ENCODE measurements at regions not wholly inside any gene's neighbourhood (a gene's known extent, or its start where the extent isn't known, plus 50 kb on each side); places are given as distances from the start of the nearest gene placed in this dataset.
"Not testable (repeated sequence)": the region's sequence is repeated elsewhere in the genome, so short reads cannot be mapped to it uniquely, and the experiment has no call there.

DNA sequence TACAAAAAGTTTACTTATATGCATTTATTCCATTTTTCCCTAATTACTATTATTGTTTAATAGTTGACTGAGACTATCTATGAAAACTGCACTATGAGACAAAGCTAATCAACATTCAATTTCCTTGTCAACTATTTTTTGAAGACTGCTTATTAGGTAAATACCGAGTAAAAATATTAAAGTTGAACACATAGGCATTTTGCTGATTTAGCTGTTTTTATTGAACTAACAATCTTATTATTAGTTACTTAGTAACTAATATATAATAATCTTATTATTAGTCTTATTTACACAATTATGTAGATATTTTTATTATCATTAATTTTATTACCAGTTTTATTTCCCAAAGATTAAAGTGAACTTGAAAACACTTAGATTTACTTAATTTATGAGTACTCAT is 728.8 kb downstream of the TENT5A start:
- H4K20me1 ChIP-seq (ENCODE audit: insufficient read depth): no peaks in the 10 kb centered on the region
- CTCF ChIA-PET: no interaction called here
- ATAC-seq: no peak

DNA sequence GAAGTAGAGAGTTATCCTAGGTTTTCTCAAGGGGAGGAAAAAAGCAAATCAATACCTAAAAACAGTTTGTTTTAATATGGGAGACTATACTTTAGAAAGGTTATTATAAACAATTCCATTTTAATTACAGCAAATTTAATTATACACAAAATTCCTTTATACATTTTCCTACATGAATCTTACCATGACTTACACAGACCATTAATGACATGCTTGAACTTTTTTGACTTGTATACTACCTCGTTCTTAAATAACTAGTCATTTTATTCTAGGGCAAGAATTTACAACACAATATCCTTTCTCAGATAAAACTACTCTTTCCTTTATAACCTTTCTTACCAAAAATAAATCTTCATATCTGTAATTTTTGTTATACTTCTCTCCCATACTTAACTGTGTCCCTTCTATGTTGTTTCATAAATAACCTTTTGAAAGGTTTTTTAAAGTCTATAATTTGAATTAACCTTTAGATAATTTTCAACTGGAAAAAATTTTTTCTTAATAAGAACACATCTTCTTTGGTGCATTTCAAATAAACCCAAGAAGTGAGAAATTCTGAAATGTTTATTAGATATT is 729.4 kb downstream of the TENT5A start:
- DNase-seq (ENCODE audit: low read depth, low spot score): peak; percentile 34
- intact Hi-C loops (cut with micrococcal nuclease): no loop called here
- H3K9ac ChIP-seq (ENCODE audit: low read length): no peak overlapping the region
- H3K4me2 ChIP-seq (ENCODE audit: low read length): no peak overlapping the region
- H3K36me3 ChIP-seq (ENCODE audit: control insufficient read depth in 1 of 2, insufficient read depth in 2 of 2, low read length in 2 of 2): no peaks in the 10 kb centered on the region
- H3K4me3 ChIP-seq (replicated peaks in 1 of 2; ENCODE audit: low read depth in 1 of 2, low read length in 2 of 2): no peak overlapping the region
- no peaks in the 10 kb centered on the region for H3K4me1 ChIP-seq (ENCODE audit: control insufficient read depth in 1 of 2, insufficient read depth in 2 of 2, low read length in 2 of 2)
- H3K9me2 ChIP-seq (ENCODE audit: insufficient read depth): no peaks in the 10 kb centered on the region
- ATAC-seq: no peak
- H2AFZ ChIP-seq (ENCODE audit: low read depth, low read length, poor library complexity, severe bottlenecking): no peak overlapping the region
- TF ChIP-seq CEBPB (IDR thresholded peaks at IDR 0.05; ENCODE audit: low read depth): no peak
- TF ChIP-seq CBX3 (IDR thresholded peaks at IDR 0.05; ENCODE audit: low read depth): 0 out of 2 replicates have a peak, but pooled peaks have one; percentile 31
- ChIA-PET RAD21 (ENCODE audit: low non-redundant PET in 1 of 2, low total read pairs in 2 of 2, uncharacterized antibody in 2 of 2, unreplicated experiment in 2 of 2) (no interaction called here), POLR2A (no interaction called here), CTCF (no interaction called here)
- no peak overlapping the region for H3K27ac ChIP-seq (ENCODE audit: low read depth, low read length)
- H3K9me3 ChIP-seq (ENCODE audit: control insufficient read depth in 1 of 2, insufficient read depth in 1 of 2, low read depth in 1 of 2, low read length in 2 of 2): peaks cover 13 to 15% of the 10 kb centered on the region in 2 experiments; a peak in 3 of 4 replicates
- no TSS peak for BruUV-seq (replicated peaks)
- no peaks in the 10 kb centered on the region for H3K79me2 ChIP-seq (ENCODE audit: insufficient read depth, low read length)
- no peaks in the 10 kb centered on the region for H4K20me1 ChIP-seq (ENCODE audit: insufficient read depth)
- no peaks in the 10 kb centered on the region for H3K27me3 ChIP-seq (ENCODE audit: insufficient read depth, low read length)

More for the DNA sequence above, 728.8 kb downstream of the TENT5A start:
- Histone ChIP-seq H3K9me3 (ENCODE audit: control insufficient read depth in 1 of 2, insufficient read depth in 1 of 2, low read depth in 1 of 2, low read length in 2 of 2) (peaks cover 13 to 15% of the 10 kb centered on the region in 2 experiments; a peak in 3 of 4 replicates), H3K4me3 (replicated peaks in 1 of 2; ENCODE audit: low read depth in 1 of 2, low read length in 2 of 2) (no peak overlapping the region), H3K9me2 (ENCODE audit: insufficient read depth) (no peaks in the 10 kb centered on the region), H3K4me1 (ENCODE audit: control insufficient read depth in 1 of 2, insufficient read depth in 2 of 2, low read length in 2 of 2) (no peaks in the 10 kb centered on the region), H3K9ac (ENCODE audit: low read length) (no peak overlapping the region), H3K4me2 (ENCODE audit: low read length) (no peak overlapping the region), H2AFZ (ENCODE audit: low read depth, low read length, poor library complexity, severe bottlenecking) (no peak overlapping the region), H3K36me3 (ENCODE audit: control insufficient read depth in 1 of 2, insufficient read depth in 2 of 2, low read length in 2 of 2) (no peaks in the 10 kb centered on the region), H3K27me3 (ENCODE audit: insufficient read depth, low read length) (no peaks in the 10 kb centered on the region), H3K27ac (ENCODE audit: low read depth, low read length) (no peak overlapping the region), H3K79me2 (ENCODE audit: insufficient read depth, low read length) (no peaks in the 10 kb centered on the region)
- no peak for TF ChIP-seq EZH2phosphoT487 (IDR thresholded peaks at IDR 0.05; ENCODE audit: borderline replicate concordance)
- TF ChIP-seq, protein P1, sequence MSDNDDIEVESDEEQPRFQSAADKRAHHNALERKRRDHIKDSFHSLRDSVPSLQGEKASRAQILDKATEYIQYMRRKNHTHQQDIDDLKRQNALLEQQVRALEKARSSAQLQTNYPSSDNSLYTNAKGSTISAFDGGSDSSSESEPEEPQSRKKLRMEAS (IDR thresholded peaks at IDR 0.05): no peak
- no peak for TF ChIP-seq FOSL1 (IDR thresholded peaks at IDR 0.05; ENCODE audit: low read depth)
- TF ChIP-seq EZH2 (IDR thresholded peaks at IDR 0.05): no peak
- TF ChIP-seq POLR2A (IDR thresholded peaks at IDR 0.05; ENCODE audit: borderline replicate concordance, extremely low read depth, insufficient read depth, insufficient read length): no peak
- no peak for TF ChIP-seq POLR2AphosphoS5 (IDR thresholded peaks at IDR 0.05; ENCODE audit: low read depth, low read length)
- no peak for TF ChIP-seq SIN3A (IDR thresholded peaks at IDR 0.05; ENCODE audit: low read depth)
- no peak for TF ChIP-seq SRF (IDR thresholded peaks at IDR 0.05; ENCODE audit: low read depth)
- TF ChIP-seq ELF1 (IDR thresholded peaks at IDR 0.05; ENCODE audit: borderline replicate concordance, low read depth): no peak
- TF ChIP-seq ZNF274 (IDR thresholded peaks at IDR 0.05; ENCODE audit: low read depth, low read length): no peak
- no peak for TF ChIP-seq TCF7L2 (IDR thresholded peaks at IDR 0.05; ENCODE audit: borderline replicate concordance, extremely low read depth, insufficient read depth, insufficient read length)
- TF ChIP-seq YY1 (IDR thresholded peaks at IDR 0.05; ENCODE audit: extremely low read depth, insufficient replicate concordance, low read depth, low read length): no peak
- TF ChIP-seq CBX3 (IDR thresholded peaks at IDR 0.05; ENCODE audit: low read depth): no peak
- no peak for TF ChIP-seq EGR1 (IDR thresholded peaks at IDR 0.05; ENCODE audit: low read depth)
- no peak for TF ChIP-seq ZFX (IDR thresholded peaks at IDR 0.05)
- no peak for TF ChIP-seq SP1 (IDR thresholded peaks at IDR 0.05; ENCODE audit: low read depth)
- intact Hi-C loops (cut with micrococcal nuclease): no loop called here
- no TSS peak for BruUV-seq (replicated peaks)
- ChIA-PET RAD21 (ENCODE audit: low non-redundant PET in 1 of 2, low total read pairs in 2 of 2, uncharacterized antibody in 2 of 2, unreplicated experiment in 2 of 2) (no interaction called here), POLR2A (no interaction called here)
- no peak for DNase-seq (ENCODE audit: low read depth, low spot score)

DNA sequence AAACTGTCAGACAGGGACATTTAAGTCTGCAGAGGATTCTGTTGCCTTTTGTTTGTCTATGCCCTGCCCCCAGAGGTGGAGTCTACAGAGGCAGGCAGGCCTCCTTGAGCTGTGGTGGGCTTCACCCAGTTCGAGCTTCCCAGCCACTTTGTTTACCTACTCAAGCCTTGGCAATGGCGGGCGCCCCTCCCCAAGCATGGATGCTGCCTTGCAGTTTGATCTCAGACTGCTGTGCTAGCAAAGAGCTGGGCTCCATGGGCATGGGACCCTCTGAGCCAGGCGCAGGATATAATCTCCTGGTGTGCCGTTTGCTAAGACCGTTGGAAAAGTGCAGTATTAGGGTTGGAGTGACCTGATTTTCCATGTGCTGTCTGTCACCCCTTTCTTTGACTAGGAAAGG is 734.9 kb downstream of the TENT5A start:
- H2AFZ ChIP-seq (ENCODE audit: low read depth, low read length, poor library complexity, severe bottlenecking); H3K9me3 ChIP-seq (ENCODE audit: control insufficient read depth in 1 of 2, insufficient read depth in 1 of 2, low read depth in 1 of 2, low read length in 2 of 2); H3K9me2 ChIP-seq (ENCODE audit: insufficient read depth); H3K36me3 ChIP-seq (ENCODE audit: control insufficient read depth in 1 of 2, insufficient read depth in 2 of 2, low read length in 2 of 2); H3K27ac ChIP-seq (ENCODE audit: low read depth, low read length); H3K27me3 ChIP-seq (ENCODE audit: insufficient read depth, low read length); ATAC-seq; H3K4me3 ChIP-seq (replicated peaks in 1 of 2; ENCODE audit: low read depth in 1 of 2, low read length in 2 of 2); H4K20me1 ChIP-seq (ENCODE audit: insufficient read depth); intact Hi-C loops (cut with micrococcal nuclease); RAD21 ChIA-PET (ENCODE audit: low non-redundant PET in 1 of 2, low total read pairs in 2 of 2, uncharacterized antibody in 2 of 2, unreplicated experiment in 2 of 2); POLR2A ChIA-PET; H3K4me1 ChIP-seq (ENCODE audit: control insufficient read depth in 1 of 2, insufficient read depth in 2 of 2, low read length in 2 of 2); H3K9ac ChIP-seq (ENCODE audit: low read length); DNase-seq (ENCODE audit: low read depth, low spot score); CTCF ChIA-PET; BruUV-seq (replicated peaks); H3K4me2 ChIP-seq (ENCODE audit: low read length); H3K79me2 ChIP-seq (ENCODE audit: insufficient read depth, low read length): not testable (repeated sequence)
